ENCODE measurements at regions not wholly inside any gene's neighbourhood (a gene's known extent, or its start where the extent isn't known, plus 50 kb on each side); places are given as distances from the start of the nearest gene placed in this dataset.

GRCh38 chr4:111636961-111637585, 508.2 kb upstream of the FAM241A start:
- no peak for DNase-seq
- Histone ChIP-seq H3K36me3 (ENCODE audit: control insufficient read depth, insufficient read depth, low read length) (no peaks in the 10 kb centered on the region), H3K27ac (ENCODE audit: insufficient read depth, low read length, poor library complexity, severe bottlenecking) (no peak overlapping the region), H3K4me1 (ENCODE audit: control insufficient read depth, insufficient read depth, low read length, poor library complexity, severe bottlenecking) (no peaks in the 10 kb centered on the region), H3K9me3 (ENCODE audit: control insufficient read depth, low read length) (no peaks in the 10 kb centered on the region), H3K27me3 (replicated peaks; ENCODE audit: control insufficient read depth, insufficient read depth, low read length, poor library complexity, severe bottlenecking) (no peaks in the 10 kb centered on the region), H3K4me3 (ENCODE audit: insufficient read depth, low read depth, low read length, poor library complexity, severe bottlenecking) (no peak overlapping the region)

GRCh38 chr4:111639120-111639690, 506.0 kb upstream of the FAM241A start:
- Histone ChIP-seq H3K27ac (ENCODE audit: insufficient read depth, low read length, poor library complexity, severe bottlenecking) (no peak overlapping the region), H3K36me3 (ENCODE audit: control insufficient read depth, insufficient read depth, low read length) (no peaks in the 10 kb centered on the region), H3K27me3 (replicated peaks; ENCODE audit: control insufficient read depth, insufficient read depth, low read length, poor library complexity, severe bottlenecking) (no peaks in the 10 kb centered on the region), H3K4me1 (ENCODE audit: control insufficient read depth, insufficient read depth, low read length, poor library complexity, severe bottlenecking) (no peaks in the 10 kb centered on the region), H3K9me3 (ENCODE audit: control insufficient read depth, low read length) (no peaks in the 10 kb centered on the region), H3K4me3 (ENCODE audit: insufficient read depth, low read depth, low read length, poor library complexity, severe bottlenecking) (no peak overlapping the region)
- no peak for DNase-seq

GRCh38 chr4:111639876-111640275, 505.4 kb upstream of the FAM241A start:
- Histone ChIP-seq H3K27me3 (replicated peaks; ENCODE audit: control insufficient read depth, insufficient read depth, low read length, poor library complexity, severe bottlenecking) (no peaks in the 10 kb centered on the region), H3K27ac (ENCODE audit: insufficient read depth, low read length, poor library complexity, severe bottlenecking) (no peak overlapping the region), H3K36me3 (ENCODE audit: control insufficient read depth, insufficient read depth, low read length) (no peaks in the 10 kb centered on the region), H3K4me3 (ENCODE audit: insufficient read depth, low read depth, low read length, poor library complexity, severe bottlenecking) (no peak overlapping the region), H3K9me3 (ENCODE audit: control insufficient read depth, low read length) (no peaks in the 10 kb centered on the region), H3K4me1 (ENCODE audit: control insufficient read depth, insufficient read depth, low read length, poor library complexity, severe bottlenecking) (no peaks in the 10 kb centered on the region)
- DNase-seq = no peak

DNA sequence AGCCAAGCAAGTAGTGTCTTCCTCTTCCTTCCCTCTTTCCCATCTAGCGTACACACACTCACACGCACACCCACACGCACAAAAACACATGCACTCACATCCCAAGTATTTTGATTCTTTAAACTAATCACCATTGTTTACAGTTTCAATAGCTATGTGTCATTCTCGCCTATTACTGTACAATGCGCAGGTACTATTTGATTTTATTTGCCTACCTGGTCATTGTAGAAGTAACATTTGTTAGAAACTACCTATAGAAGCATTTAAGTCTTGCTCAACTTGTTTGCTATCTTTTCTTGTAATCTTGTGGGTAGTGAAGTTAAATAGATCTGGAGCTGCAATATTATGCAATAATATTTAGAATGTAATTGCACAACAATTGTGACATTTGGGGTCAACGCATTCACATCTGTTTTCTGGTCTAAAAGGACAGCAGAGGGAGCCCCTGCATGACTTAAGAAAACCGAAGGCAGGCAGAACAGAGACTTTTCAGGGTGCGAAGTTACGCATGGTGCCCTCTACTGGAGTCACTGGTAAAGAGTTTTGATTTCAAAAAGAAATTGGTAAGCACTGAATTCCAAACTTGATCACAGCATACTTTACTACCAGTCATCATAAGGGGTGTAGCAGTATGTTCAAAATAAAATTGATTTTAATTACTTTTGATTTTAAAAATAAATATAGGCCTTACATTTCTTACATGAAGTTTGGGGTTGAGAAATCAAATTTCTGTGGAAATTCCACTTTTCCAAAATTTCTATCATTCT, 503.3 kb upstream of the FAM241A start:
- Histone ChIP-seq H3K9me3 (ENCODE audit: control insufficient read depth, low read length) (no peaks in the 10 kb centered on the region), H3K27ac (ENCODE audit: insufficient read depth, low read length, poor library complexity, severe bottlenecking) (no peak overlapping the region), H3K4me3 (ENCODE audit: insufficient read depth, low read depth, low read length, poor library complexity, severe bottlenecking) (no peak overlapping the region), H3K36me3 (ENCODE audit: control insufficient read depth, insufficient read depth, low read length) (no peaks in the 10 kb centered on the region), H3K4me1 (ENCODE audit: control insufficient read depth, insufficient read depth, low read length, poor library complexity, severe bottlenecking) (no peaks in the 10 kb centered on the region), H3K27me3 (replicated peaks; ENCODE audit: control insufficient read depth, insufficient read depth, low read length, poor library complexity, severe bottlenecking) (no peaks in the 10 kb centered on the region)
- DNase-seq = no peak

GRCh38 chr4:111648056-111648455, 497.2 kb upstream of the FAM241A start:
- H3K36me3 ChIP-seq (ENCODE audit: control insufficient read depth, insufficient read depth, low read length) = no peaks in the 10 kb centered on the region
- no peaks in the 10 kb centered on the region for H3K4me1 ChIP-seq (ENCODE audit: control insufficient read depth, insufficient read depth, low read length, poor library complexity, severe bottlenecking)
- DNase-seq = no peak
- no peak overlapping the region for H3K27ac ChIP-seq (ENCODE audit: insufficient read depth, low read length, poor library complexity, severe bottlenecking)
- no peaks in the 10 kb centered on the region for H3K9me3 ChIP-seq (ENCODE audit: control insufficient read depth, low read length)
- H3K27me3 ChIP-seq (replicated peaks; ENCODE audit: control insufficient read depth, insufficient read depth, low read length, poor library complexity, severe bottlenecking) = no peaks in the 10 kb centered on the region
- H3K4me3 ChIP-seq (ENCODE audit: insufficient read depth, low read depth, low read length, poor library complexity, severe bottlenecking) = no peak overlapping the region

DNA sequence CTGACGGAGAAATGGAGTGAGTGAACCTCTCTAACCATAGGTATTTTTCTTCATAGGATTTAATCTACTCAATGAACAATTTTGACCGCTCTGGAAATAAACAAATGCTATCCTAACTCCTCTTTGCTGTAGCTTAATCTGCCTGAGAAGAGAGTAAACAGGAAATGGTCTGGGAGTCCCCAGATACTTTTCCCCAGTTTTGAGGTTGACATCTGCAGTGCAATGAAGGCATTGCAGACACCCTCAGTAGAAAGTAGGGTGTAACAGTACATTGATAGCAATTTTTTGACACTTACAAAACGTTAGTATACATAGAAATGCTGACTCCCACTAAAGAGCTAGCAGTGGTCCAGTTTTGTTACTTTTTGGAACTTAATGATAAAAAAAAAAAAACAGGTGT, 495.9 kb upstream of the FAM241A start:
- Histone ChIP-seq H3K4me1 (ENCODE audit: control insufficient read depth, insufficient read depth, low read length, poor library complexity, severe bottlenecking) (no peaks in the 10 kb centered on the region), H3K27ac (ENCODE audit: insufficient read depth, low read length, poor library complexity, severe bottlenecking) (no peak overlapping the region), H3K36me3 (ENCODE audit: control insufficient read depth, insufficient read depth, low read length) (no peaks in the 10 kb centered on the region), H3K4me3 (ENCODE audit: insufficient read depth, low read depth, low read length, poor library complexity, severe bottlenecking) (no peak overlapping the region), H3K27me3 (replicated peaks; ENCODE audit: control insufficient read depth, insufficient read depth, low read length, poor library complexity, severe bottlenecking) (no peaks in the 10 kb centered on the region), H3K9me3 (ENCODE audit: control insufficient read depth, low read length) (no peaks in the 10 kb centered on the region)
- DNase-seq = no peak

GRCh38 chr4:111650146-111650545, 495.1 kb upstream of the FAM241A start:
- Histone ChIP-seq H3K36me3 (ENCODE audit: control insufficient read depth, insufficient read depth, low read length) (no peaks in the 10 kb centered on the region), H3K27me3 (replicated peaks; ENCODE audit: control insufficient read depth, insufficient read depth, low read length, poor library complexity, severe bottlenecking) (no peaks in the 10 kb centered on the region), H3K27ac (ENCODE audit: insufficient read depth, low read length, poor library complexity, severe bottlenecking) (no peak overlapping the region), H3K4me1 (ENCODE audit: control insufficient read depth, insufficient read depth, low read length, poor library complexity, severe bottlenecking) (no peaks in the 10 kb centered on the region), H3K4me3 (ENCODE audit: insufficient read depth, low read depth, low read length, poor library complexity, severe bottlenecking) (no peak overlapping the region), H3K9me3 (ENCODE audit: control insufficient read depth, low read length) (no peaks in the 10 kb centered on the region)
- DNase-seq = no peak

DNA sequence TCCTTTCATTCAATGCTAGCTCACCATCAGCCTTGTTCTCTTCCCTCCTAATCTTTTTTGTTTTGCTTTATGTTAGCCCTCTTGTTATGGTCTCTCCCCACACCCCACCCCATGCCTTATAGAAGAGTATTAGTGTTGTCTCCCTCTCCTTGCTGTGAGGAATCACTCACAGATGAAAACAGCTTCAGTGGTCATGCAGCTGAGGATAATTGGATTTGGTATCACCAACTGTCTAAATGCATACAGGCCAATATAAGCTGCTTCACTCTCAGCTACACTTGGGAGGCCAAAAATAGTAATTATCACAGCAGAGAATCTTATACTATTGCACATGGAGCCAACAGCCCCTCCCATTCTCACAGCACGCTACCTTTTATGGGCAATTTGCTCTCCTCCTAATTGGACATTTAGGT, 494.6 kb upstream of the FAM241A start:
- Histone ChIP-seq H3K4me1 (ENCODE audit: control insufficient read depth, insufficient read depth, low read length, poor library complexity, severe bottlenecking) (no peaks in the 10 kb centered on the region), H3K36me3 (ENCODE audit: control insufficient read depth, insufficient read depth, low read length) (no peaks in the 10 kb centered on the region), H3K4me3 (ENCODE audit: insufficient read depth, low read depth, low read length, poor library complexity, severe bottlenecking) (no peak overlapping the region), H3K9me3 (ENCODE audit: control insufficient read depth, low read length) (no peaks in the 10 kb centered on the region), H3K27me3 (replicated peaks; ENCODE audit: control insufficient read depth, insufficient read depth, low read length, poor library complexity, severe bottlenecking) (no peaks in the 10 kb centered on the region), H3K27ac (ENCODE audit: insufficient read depth, low read length, poor library complexity, severe bottlenecking) (no peak overlapping the region)
- DNase-seq = no peak

- H3K4me3 ChIP-seq (ENCODE audit: insufficient read depth, low read depth, low read length, poor library complexity, severe bottlenecking) = no peak overlapping the region
- no peaks in the 10 kb centered on the region for H3K36me3 ChIP-seq (ENCODE audit: control insufficient read depth, insufficient read depth, low read length)
- no peak for DNase-seq
- no peaks in the 10 kb centered on the region for H3K27me3 ChIP-seq (replicated peaks; ENCODE audit: control insufficient read depth, insufficient read depth, low read length, poor library complexity, severe bottlenecking)
- H3K27ac ChIP-seq (ENCODE audit: insufficient read depth, low read length, poor library complexity, severe bottlenecking) = no peak overlapping the region
- H3K9me3 ChIP-seq (ENCODE audit: control insufficient read depth, low read length) = no peaks in the 10 kb centered on the region
- H3K4me1 ChIP-seq (ENCODE audit: control insufficient read depth, insufficient read depth, low read length, poor library complexity, severe bottlenecking) = no peaks in the 10 kb centered on the region
Measured at GRCh38 chr4:111652236-111652635, 493.0 kb upstream of the FAM241A start.

DNA sequence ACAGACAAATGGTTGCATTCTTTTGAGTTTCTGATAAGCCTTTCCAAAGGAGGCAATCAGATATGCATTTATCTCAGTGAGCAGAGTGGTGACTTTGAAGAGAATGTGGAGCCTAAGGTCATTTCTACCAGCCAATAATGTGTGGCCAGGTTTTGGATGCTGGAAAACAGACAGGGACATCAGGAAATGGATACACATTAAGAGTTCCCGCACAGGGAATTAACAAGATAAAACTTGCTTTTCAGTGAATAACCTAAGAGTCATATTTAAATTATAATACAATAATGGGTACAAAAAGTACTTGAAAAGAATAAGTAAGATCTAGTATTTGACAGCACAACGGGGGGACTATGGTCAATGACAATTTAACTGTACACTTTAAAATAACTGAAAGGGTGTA, 492.3 kb upstream of the FAM241A start:
- Histone ChIP-seq H3K9me3 (ENCODE audit: control insufficient read depth, low read length) (no peaks in the 10 kb centered on the region), H3K27me3 (replicated peaks; ENCODE audit: control insufficient read depth, insufficient read depth, low read length, poor library complexity, severe bottlenecking) (no peaks in the 10 kb centered on the region), H3K36me3 (ENCODE audit: control insufficient read depth, insufficient read depth, low read length) (no peaks in the 10 kb centered on the region), H3K4me1 (ENCODE audit: control insufficient read depth, insufficient read depth, low read length, poor library complexity, severe bottlenecking) (no peaks in the 10 kb centered on the region), H3K4me3 (ENCODE audit: insufficient read depth, low read depth, low read length, poor library complexity, severe bottlenecking) (no peak overlapping the region), H3K27ac (ENCODE audit: insufficient read depth, low read length, poor library complexity, severe bottlenecking) (no peak overlapping the region)
- DNase-seq = no peak
